GM18519 (cell line): ENCODE measurements at regions not wholly inside any gene's neighbourhood (a gene's known extent, or its start where the extent isn't known, plus 50 kb on each side); places are given as distances from the start of the nearest gene placed in this dataset.

ENCODE experiments used
- ATAC-seq: cut with Tn5 transposase; IDR thresholded peaks from one replicate; pipeline ENCODE4 v1.9.1; 2021; ENCODE audit warnings: mild to moderate bottlenecking, moderate library complexity; ENCODE audit not compliant: unreplicated experiment, low FRiP score

DNA sequence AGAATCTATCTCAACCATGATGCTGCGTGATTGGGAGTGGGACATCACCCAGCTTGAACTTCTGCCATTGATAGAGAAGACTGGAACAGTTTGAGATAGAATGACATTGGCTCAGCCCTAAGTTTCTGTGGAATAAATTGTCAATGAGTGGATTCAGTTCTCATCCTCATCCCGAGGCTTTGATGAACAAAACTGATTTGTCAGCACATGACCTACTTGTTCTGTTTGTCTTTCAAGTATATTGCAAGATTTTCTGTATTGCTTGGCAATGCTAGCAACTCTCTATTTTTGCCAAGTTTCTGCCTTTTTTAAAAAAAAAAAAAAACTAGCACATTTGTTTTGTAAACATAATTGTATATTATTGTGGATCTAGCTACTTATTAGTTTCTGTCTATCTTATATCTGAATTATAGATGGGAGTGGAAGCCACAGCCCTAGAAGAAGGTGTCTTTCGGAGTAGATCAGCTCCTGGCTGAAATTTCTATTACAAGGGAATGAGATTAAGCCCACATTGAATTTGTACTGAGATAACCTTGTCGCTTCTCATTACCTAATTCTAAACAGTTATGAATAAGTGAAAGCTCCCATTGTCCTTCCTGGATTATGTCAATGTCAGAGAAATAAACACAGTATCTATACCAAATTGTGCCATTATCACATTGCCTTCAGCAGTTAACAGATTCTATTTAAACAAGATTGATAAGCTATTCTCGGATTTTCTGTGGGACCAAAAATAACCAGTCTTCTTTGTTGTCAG lies 166.1 kb downstream of the TNFSF13B start:
- ATAC-seq: no peak

- no peak for ATAC-seq
These were observed 168.0 kb downstream of the TNFSF13B start for GRCh38 chr13:108437496-108437895.

DNA sequence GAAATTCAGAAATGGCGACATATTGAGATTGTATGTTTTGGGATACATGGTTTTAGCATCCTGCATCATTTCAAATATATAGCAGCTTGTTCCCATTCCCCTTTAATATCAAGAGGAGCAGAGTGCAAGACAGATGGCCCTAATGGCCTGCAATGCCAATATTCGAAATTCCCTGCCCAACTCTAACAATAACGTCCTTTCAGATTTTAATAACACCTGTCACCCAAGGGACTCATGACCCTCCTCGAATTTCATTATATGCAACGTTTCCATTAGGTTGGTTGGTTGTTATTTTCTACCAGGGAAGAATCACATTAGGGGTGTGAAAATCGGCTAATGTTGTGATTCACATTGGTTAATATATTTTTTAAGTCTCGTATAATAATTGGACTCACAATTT lies 170.0 kb downstream of the TNFSF13B start:
- no peak for ATAC-seq

DNA sequence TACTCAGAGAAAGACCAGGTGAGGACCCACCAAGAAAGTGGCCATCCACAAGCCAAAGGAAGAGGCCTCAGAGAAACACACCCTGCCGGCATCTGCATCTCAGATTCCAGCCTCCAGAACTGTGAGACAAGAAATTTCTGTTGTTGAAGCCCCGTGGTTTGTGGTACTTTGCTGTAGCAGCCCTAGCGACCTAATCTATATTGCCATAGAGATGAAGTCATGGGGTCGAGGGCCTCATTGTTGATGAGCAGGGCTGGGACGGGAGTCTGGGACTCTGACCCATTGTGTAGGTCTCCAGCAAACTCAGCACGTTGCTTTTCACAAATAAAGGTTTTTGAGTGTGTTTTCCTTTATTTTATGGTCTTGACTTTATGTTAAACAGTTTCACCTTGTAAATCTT lies 174.9 kb downstream of the TNFSF13B start:
- no peak for ATAC-seq

DNA sequence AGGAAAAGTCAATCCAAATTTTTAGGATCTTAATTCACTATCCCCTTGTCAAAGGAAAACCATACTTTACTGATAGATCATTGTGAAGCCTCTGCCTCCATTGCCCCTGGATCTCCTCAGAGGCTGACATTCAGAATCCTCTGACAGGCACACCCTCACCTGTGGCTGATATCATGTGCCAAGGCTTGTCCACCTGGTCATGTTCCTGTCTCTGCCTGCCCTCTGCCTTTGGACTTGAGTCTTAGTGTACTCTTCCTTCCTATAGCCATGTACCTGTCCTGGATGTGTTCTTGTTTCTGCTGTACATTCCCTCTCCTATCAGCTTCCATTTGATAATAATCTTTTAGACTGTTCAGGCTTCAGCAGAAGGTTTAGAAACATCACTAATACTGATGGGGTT lies 179.4 kb downstream of the TNFSF13B start:
- ATAC-seq: no peak

DNA sequence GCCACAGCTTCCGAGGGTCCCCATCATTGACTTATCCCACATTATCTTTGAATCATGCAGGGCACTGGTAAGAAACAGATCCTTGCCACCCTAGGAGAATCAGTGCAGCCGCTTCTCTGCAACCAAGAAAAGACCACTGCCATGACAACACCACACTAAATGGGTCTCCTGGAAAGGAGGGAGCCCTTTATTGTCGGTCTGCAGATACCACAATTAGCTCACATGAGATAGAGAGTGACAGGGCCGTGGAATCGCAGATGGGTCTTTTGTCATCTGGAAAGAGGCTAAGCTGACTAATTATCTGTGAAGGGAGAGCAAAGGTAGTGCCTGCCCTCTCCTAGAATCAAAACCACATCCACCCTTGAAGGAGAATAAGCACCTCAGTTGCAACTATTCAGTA lies 178.3 kb upstream of the MYO16 start:
- ATAC-seq: no peak

DNA sequence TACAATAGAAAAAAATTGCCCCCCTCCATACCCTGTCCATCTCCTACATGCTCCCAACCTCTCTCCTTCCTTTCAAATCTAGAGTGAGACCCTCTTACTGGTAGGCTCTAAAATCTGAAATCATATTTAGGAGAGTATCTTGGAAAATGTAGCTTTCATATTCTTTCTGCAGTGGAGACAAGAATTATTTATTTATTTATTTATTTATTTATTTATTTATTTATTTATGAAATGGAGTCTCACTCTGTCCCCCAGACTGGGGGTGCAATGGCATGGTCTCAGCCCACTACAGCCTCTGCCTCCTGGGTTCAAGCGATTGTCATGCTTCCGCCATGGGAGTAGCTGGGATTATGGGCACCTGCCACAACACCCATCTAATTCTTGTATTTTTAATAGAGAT lies 174.1 kb upstream of the MYO16 start:
- no peak for ATAC-seq

DNA sequence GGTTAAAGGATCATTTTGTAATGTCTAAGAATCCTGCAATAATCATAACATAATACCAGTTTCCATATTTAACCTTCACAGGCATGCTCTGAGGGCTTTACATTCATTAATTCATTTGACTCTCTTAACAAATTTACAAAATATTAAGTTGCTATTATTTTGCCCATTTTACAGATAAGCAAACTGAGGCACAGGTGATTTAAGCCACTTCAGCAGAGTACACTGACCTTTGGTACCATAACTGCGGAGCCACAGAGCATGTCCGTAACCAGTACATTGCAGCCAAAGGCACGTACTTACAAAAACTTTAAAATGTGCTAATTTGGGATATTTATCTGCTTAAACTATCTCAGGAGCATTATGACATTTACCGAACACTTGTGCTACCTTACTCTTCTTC lies 169.4 kb upstream of the MYO16 start:
- ATAC-seq: no peak

- ATAC-seq: no peak
These were observed 168.7 kb upstream of the MYO16 start for GRCh38 chr13:108460746-108461145.

- no peak for ATAC-seq
These were observed 166.1 kb upstream of the MYO16 start for GRCh38 chr13:108463340-108463739.

DNA sequence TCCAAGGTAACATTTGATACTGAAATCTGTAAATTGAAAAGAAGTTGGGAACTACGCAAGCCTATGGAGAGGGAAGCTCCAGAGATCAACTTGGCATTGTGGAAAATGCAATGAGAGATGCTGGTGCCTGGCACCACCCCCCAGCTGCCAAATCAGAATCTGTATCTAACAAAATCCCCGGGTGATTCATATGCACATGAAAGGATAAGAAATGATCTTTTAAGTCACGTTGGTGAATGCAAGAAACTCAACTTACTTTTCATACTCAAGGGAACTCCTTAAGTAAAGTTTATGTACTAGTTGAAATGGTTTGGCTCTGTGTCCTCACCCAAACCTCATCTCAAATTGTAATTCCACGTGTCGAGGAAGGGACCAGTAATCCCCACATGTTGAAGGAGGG lies 158.5 kb upstream of the MYO16 start:
- no peak for ATAC-seq

DNA sequence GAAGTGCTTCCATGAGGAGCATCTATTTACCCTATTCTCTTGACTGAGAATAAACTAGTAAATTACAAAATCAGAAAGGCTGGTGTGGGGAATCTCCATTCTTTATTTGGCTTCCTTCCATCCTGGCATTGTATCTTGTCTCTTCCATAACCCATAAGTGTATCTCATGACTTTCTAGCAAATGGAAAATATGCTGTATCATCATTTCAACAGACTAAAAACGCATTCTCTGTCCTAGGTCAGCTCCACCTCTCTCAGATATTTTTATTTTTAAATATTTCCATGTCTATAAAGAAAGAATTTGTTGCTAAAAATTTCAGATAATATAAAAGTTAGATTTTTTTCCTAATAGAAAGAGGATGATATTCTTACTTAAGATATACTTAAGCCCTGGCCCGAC lies 154.2 kb upstream of the MYO16 start:
- no peak for ATAC-seq

DNA sequence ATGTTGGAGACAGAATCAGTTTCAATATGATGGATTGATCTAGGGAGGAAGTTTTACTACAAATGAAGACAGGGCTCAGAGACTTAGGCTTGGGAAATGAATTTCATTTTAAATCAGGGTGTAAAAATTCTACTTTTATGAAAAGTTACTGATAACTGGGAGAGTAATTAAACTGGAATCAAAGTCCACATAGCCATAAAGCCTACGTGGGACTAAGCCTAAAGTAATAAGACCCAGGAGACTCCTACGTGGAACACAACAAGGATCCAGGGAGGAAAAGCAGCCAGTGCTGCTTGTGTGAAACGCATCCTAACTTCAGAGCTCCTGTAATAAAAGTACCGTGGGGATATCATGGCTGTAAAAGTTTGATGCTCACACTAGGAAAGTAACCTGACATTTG lies 152.0 kb upstream of the MYO16 start:
- no peak for ATAC-seq

- ATAC-seq: no peak
These were observed 151.2 kb upstream of the MYO16 start for GRCh38 chr13:108478179-108478578.

DNA sequence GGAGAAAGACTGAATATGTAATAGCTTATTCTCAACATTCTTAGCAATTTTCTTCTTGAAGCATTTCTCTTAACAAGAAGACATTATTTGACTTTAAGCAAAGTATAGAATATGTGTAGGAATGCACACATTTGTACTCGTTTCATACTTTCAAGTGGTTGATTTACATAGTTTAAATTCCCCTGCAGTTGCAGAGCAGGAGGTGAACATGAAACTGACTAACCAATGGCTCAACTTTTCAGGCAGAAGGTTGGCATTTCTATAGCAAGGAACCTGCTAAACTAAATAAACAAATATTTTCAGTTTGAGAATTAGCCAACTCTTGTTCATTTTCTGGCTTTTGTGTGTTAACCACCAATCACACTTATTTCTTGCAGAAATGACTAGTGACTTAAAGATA lies 145.4 kb upstream of the MYO16 start:
- ATAC-seq: no peak

DNA sequence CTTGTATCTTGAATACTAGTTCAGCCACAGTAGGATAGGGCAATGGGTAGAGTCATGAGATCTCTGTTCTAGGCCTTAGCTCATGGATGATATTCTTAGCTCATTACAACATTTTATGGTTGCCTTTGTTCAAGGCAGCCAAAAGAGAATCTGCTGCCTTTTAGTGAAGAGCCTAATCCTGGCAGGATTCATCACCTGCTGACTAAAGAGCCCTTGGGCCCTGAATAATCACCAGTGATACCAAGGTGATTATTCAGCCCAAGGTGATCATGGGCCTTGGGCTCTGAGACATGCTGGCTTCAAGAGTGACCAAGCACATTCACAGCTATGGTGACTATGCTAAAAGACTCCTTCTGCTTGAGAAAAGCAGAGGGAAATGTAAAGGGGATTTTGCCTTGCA lies 143.3 kb upstream of the MYO16 start:
- no peak for ATAC-seq

DNA sequence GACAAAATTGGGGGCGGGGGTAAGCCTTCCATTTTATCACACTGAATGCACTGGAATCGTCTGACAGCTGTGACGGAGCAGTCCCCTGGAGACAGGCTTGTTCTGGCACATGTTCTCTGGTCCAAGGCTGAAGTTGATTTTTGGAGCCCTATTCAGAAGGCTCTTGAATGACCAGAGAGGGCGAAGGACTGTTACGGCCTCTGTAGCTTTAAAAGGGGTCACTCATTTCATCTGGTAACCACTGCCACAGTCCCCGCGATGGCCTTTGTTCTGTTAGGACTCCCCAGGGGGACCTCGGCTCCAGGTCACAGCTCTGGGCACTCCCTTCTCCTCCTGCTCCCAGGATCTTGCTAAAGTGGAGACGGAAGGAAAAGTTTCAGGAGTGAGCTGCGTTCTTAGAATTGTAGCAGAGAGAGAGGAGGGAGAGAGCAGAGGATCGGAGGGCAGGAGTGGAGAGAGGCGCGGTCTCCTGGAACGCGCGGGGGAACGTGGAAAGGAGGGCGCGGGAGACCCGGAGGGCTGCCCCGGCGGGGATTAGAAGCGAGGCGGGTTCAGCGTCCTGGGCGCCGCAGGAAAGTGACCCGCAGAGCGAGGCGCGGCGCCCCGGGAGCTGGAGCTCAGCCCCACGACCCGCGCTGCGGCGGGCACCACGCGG lies 134.3 kb upstream of the MYO16 start:
- no peak for ATAC-seq

DNA sequence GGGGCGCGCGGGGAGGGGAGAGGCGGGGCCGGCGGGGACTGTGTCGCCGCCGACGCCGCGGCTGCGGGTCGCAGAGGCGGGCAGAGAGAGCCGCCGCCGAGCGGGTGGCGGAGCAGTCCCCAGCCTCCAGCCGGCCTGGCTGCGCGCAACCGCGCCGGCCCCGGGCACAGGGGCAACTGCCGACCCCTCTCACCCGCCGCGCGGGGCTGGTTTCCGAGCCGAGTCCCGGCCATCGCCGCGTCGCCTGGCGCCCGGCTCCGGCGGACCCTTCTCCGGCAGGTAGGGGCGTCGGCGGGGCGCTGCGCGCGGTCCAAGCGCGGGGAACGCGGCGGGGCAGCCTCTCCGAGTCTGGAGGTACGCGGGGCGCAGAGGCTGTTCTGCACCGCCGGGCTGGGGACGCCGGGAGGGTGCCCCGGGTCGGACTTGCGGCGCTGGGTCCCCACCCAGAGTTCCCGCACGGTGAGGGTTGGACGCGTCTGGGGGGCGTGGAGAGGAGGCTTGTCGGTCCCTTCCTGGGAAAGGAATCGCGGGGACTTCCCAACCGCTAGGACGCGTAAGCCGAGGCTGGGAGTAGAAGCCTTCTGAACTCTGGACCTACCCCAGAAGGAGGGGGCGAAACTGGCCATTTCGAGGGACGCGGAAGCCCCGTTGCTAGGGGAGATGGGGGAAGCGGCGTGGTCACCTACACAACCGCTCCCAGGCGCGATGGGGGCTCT lies 133.6 kb upstream of the MYO16 start:
- ATAC-seq: no peak

- ATAC-seq: no peak
These were observed 132.8 kb upstream of the MYO16 start for GRCh38 chr13:108496362-108497210.

- no peak for ATAC-seq
These were observed 128.7 kb upstream of the MYO16 start for GRCh38 chr13:108500711-108501110.

DNA sequence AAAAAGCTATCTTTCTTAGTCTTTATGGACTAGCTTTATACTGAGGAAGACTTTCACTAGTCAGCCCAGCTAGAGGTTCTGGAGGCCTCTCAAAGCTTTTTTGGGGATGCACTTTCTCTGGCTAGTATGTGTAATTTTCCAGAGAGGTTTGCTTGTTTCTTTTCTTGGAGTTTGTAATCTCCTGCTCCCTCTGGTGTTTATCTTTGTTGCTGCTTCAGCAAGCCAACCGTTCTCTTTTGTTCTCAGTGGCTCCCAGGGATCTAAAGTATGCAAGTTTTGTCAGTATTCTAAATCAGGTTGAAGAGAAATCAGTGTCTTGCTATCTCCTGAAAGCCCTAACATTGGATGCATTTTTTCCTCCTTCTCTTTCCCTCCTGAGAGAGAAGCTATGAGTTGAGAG lies 121.1 kb upstream of the MYO16 start:
- no peak for ATAC-seq
